ENCODE measurements at regions not wholly inside any gene's neighbourhood (a gene's known extent, or its start where the extent isn't known, plus 50 kb on each side); places are given as distances from the start of the nearest gene placed in this dataset.

- TF ChIP-seq CREB1 (IDR thresholded peaks at IDR 0.05; ENCODE audit: low read depth) = no peak
- TF ChIP-seq RAD21 (IDR thresholded peaks at IDR 0.05; ENCODE audit: low read depth) = no peak
- no peak for TF ChIP-seq REST (IDR thresholded peaks at IDR 0.05; ENCODE audit: low read depth)
- no peak for TF ChIP-seq YY1 (IDR thresholded peaks at IDR 0.05; ENCODE audit: low read depth)
- no peak for TF ChIP-seq TEAD4 (IDR thresholded peaks at IDR 0.05)
- TF ChIP-seq CEBPB (IDR thresholded peaks at IDR 0.05) = no peak
Measured at GRCh38 chr1:14011132-14011531, 311.1 kb downstream of the PRDM2 start.

- TF ChIP-seq NFIC (IDR thresholded peaks at IDR 0.05) (no peak), TAF1 (IDR thresholded peaks at IDR 0.05; ENCODE audit: low read depth) (no peak), TCF12 (IDR thresholded peaks at IDR 0.05; ENCODE audit: low read depth) (no peak), CEBPB (IDR thresholded peaks at IDR 0.05) (no peak), RAD21 (IDR thresholded peaks at IDR 0.05; ENCODE audit: low read depth) (no peak), EGR1 (IDR thresholded peaks at IDR 0.05) (no peak), YY1 (IDR thresholded peaks at IDR 0.05; ENCODE audit: low read depth) (no peak), FOXM1 (IDR thresholded peaks at IDR 0.05; ENCODE audit: borderline replicate concordance, low read depth) (no peak), MAX (IDR thresholded peaks at IDR 0.05) (no peak), ZBTB7A (IDR thresholded peaks at IDR 0.05; ENCODE audit: low read depth) (no peak), EP300 (IDR thresholded peaks at IDR 0.05; ENCODE audit: borderline replicate concordance) (no peak), TEAD4 (IDR thresholded peaks at IDR 0.05) (no peak), CREB1 (IDR thresholded peaks at IDR 0.05; ENCODE audit: low read depth) (no peak), REST (IDR thresholded peaks at IDR 0.05; ENCODE audit: low read depth) (no peak), USF1 (IDR thresholded peaks at IDR 0.05) (no peak)
Measured at GRCh38 chr1:14011888-14012287, 311.9 kb downstream of the PRDM2 start.

GRCh38 chr1:14014929-14015328 lies 314.9 kb downstream of the PRDM2 start:
- TF ChIP-seq TEAD4 (IDR thresholded peaks at IDR 0.05) = no peak
- TF ChIP-seq YY1 (IDR thresholded peaks at IDR 0.05; ENCODE audit: low read depth) = no peak
- no peak for TF ChIP-seq ZBTB7A (IDR thresholded peaks at IDR 0.05; ENCODE audit: low read depth)
- TF ChIP-seq RAD21 (IDR thresholded peaks at IDR 0.05; ENCODE audit: low read depth) = no peak
- TF ChIP-seq USF1 (IDR thresholded peaks at IDR 0.05) = no peak

GRCh38 chr1:14015917-14016316 lies 315.9 kb downstream of the PRDM2 start:
- no peak for TF ChIP-seq RAD21 (IDR thresholded peaks at IDR 0.05; ENCODE audit: low read depth)
- no peak for TF ChIP-seq CREB1 (IDR thresholded peaks at IDR 0.05; ENCODE audit: low read depth)
- TF ChIP-seq TCF12 (IDR thresholded peaks at IDR 0.05; ENCODE audit: low read depth) = no peak
- no peak for TF ChIP-seq ZBTB7A (IDR thresholded peaks at IDR 0.05; ENCODE audit: low read depth)
- TF ChIP-seq NFIC (IDR thresholded peaks at IDR 0.05) = no peak
- no peak for TF ChIP-seq EGR1 (IDR thresholded peaks at IDR 0.05)
- TF ChIP-seq CEBPB (IDR thresholded peaks at IDR 0.05) = no peak
- no peak for TF ChIP-seq REST (IDR thresholded peaks at IDR 0.05; ENCODE audit: low read depth)

- TF ChIP-seq FOXM1 (IDR thresholded peaks at IDR 0.05; ENCODE audit: borderline replicate concordance, low read depth) = no peak
- no peak for TF ChIP-seq CREB1 (IDR thresholded peaks at IDR 0.05; ENCODE audit: low read depth)
- no peak for TF ChIP-seq TAF1 (IDR thresholded peaks at IDR 0.05; ENCODE audit: low read depth)
- TF ChIP-seq CEBPB (IDR thresholded peaks at IDR 0.05) = no peak
- no peak for TF ChIP-seq NFIC (IDR thresholded peaks at IDR 0.05)
- no peak for TF ChIP-seq EGR1 (IDR thresholded peaks at IDR 0.05)
- TF ChIP-seq REST (IDR thresholded peaks at IDR 0.05; ENCODE audit: low read depth) = no peak
- no peak for TF ChIP-seq EP300 (IDR thresholded peaks at IDR 0.05; ENCODE audit: borderline replicate concordance)
- no peak for TF ChIP-seq USF1 (IDR thresholded peaks at IDR 0.05)
- no peak for TF ChIP-seq TCF12 (IDR thresholded peaks at IDR 0.05; ENCODE audit: low read depth)
- TF ChIP-seq TEAD4 (IDR thresholded peaks at IDR 0.05) = no peak
- no peak for TF ChIP-seq MAX (IDR thresholded peaks at IDR 0.05)
- no peak for TF ChIP-seq ZBTB7A (IDR thresholded peaks at IDR 0.05; ENCODE audit: low read depth)
- TF ChIP-seq YY1 (IDR thresholded peaks at IDR 0.05; ENCODE audit: low read depth) = no peak
- TF ChIP-seq RAD21 (IDR thresholded peaks at IDR 0.05; ENCODE audit: low read depth) = no peak
Measured at GRCh38 chr1:14017531-14017961, 317.6 kb downstream of the PRDM2 start.
